ENCODE measurements at regions not wholly inside any gene's neighbourhood (a gene's known extent, or its start where the extent isn't known, plus 50 kb on each side); places are given as distances from the start of the nearest gene placed in this dataset.

GRCh38 chr9:121550041-121550440, 50.4 kb upstream of the GGTA1 start:
- no peak for ATAC-seq

GRCh38 chr9:121550569-121551512, 51.2 kb upstream of the GGTA1 start:
- no peak overlapping the region for H3K4me3 Mint-ChIP-seq
- DNase-seq: peak; percentile 81 to 83
- peaks cover 32% of the 10 kb centered on the region for H3K27me3 Mint-ChIP-seq
- ATAC-seq: peak; percentile 77
- H3K4me1 Mint-ChIP-seq: peaks cover 14% of the 10 kb centered on the region
- no peaks in the 10 kb centered on the region for H3K9me3 Mint-ChIP-seq
- peak overlapping the region in 1 of 2 donors; percentile 3 for H3K27ac Mint-ChIP-seq

More at GRCh38 chr9:121550041-121550440, 50.4 kb upstream of the GGTA1 start:
- Mint-ChIP-seq H3K27me3 (peaks cover 40% of the 10 kb centered on the region), H3K27ac (no peak overlapping the region), H3K4me1 (peaks cover 14% of the 10 kb centered on the region), H3K4me3 (no peak overlapping the region), H3K9me3 (no peaks in the 10 kb centered on the region)
- no peak for DNase-seq

DNA sequence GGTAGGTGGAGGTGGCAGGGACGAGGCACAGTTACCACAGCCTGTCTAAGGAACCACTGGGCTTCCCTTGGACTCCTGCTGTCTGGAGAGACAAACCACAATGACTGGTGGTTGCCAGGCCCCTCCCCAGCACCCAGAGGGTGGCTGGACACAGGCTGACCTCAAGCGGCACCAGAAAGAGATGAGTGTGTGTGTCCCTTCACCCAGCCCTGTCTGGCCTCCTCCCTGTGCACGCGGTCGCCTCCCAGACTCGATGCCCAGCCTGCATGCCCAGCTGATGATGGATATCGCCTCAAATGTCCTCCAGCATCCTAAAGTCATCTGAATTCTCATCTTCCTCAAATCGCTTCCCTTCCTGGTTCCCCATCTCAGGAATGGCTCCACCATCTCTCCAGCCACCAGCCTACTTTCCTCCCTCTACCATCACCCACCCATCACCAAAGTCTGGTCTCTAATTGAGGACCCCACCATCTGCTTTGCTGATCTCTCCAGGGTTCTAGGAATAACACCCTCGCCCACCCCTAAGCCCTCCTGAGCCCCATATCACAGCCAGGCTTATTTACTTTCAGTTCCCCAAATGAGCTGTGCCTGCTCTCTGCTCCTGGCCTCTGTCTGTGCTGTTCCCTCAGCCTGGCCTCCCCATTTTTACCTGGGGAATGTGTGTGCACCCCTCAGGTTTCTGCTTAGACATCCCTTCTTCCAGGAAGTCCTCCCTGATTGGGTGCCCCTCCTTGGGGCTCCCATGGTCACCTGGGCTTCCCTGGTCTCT, 52.5 kb upstream of the GGTA1 start:
- Mint-ChIP-seq H3K27me3 (peaks cover 27% of the 10 kb centered on the region), H3K4me3 (no peak overlapping the region), H3K9me3 (no peaks in the 10 kb centered on the region), H3K27ac (no peak overlapping the region), H3K4me1 (peaks cover 20% of the 10 kb centered on the region)
- ATAC-seq (no peak), DNase-seq (no peak)

GRCh38 chr9:121556082-121556481, 56.4 kb upstream of the GGTA1 start:
- Mint-ChIP-seq H3K4me3 (no peak overlapping the region), H3K9me3 (no peaks in the 10 kb centered on the region), H3K4me1 (peaks cover 32% of the 10 kb centered on the region), H3K27me3 (peaks cover 21% of the 10 kb centered on the region), H3K27ac (no peak overlapping the region)
- DNase-seq (no peak), ATAC-seq (no peak)

GRCh38 chr9:121556580-121556979, 56.9 kb upstream of the GGTA1 start:
- ATAC-seq (no peak), DNase-seq (no peak)
- Mint-ChIP-seq H3K4me3 (no peak overlapping the region), H3K27me3 (peaks cover 21% of the 10 kb centered on the region), H3K4me1 (peaks cover 30% of the 10 kb centered on the region), H3K27ac (peak overlapping the region in 1 of 2 donors; percentile 74), H3K9me3 (no peaks in the 10 kb centered on the region)

DNA sequence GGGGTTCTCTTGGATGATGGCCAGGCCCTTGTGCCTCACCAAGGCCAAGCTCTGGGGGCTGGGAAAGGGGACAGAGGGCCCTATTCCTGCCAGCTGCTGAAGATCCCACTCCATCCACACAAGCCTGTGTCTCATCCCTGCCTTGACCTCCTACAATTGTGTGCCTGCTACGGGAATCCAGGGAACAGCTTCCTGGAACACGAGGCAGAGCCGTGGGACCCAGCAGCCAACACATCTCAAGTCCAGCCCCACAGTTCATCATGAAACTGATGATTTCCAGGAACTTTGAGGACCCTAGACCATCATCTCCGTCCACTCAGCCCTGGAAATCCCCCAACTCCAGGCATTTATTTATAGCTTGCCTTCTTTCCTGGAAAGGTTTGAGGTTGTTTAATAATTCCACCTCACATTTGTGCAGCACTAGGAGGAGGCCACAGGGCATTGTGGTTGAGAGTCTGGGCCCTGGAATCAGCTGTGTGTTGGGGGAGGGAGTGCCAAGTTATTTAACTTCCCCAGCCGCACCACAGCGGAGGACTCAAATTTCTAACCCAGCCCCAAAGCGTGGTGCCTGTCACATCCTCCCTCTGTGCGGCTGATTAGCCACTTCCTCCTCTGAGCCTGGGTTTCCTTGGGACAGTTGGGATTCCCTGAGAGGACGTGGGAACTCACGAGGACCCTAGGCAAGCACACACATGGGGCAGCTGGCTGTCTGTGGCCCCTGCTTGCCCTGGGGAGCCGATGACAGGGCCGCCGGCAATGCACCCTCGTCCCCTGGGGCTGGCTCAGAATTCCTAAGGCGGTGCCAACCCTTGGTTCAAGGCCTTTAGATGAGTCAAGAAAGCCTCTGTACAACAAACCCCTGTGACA, 58.2 kb upstream of the GGTA1 start:
- no peaks in the 10 kb centered on the region for H3K9me3 Mint-ChIP-seq
- H3K4me1 Mint-ChIP-seq: peaks cover 24% of the 10 kb centered on the region
- peak overlapping the region in 1 of 2 donors; percentile 16 for H3K4me3 Mint-ChIP-seq
- DNase-seq: no peak
- H3K27ac Mint-ChIP-seq: no peak overlapping the region
- peaks cover 23% of the 10 kb centered on the region for H3K27me3 Mint-ChIP-seq
- peak; percentile 56 for ATAC-seq

- no peak for DNase-seq
- no peaks in the 10 kb centered on the region for H3K9me3 Mint-ChIP-seq
- H3K27ac Mint-ChIP-seq: peak overlapping the region in 1 of 2 donors; percentile 64
- peaks cover 24% of the 10 kb centered on the region for H3K4me1 Mint-ChIP-seq
- H3K27me3 Mint-ChIP-seq: peaks cover 29% of the 10 kb centered on the region
- no peak overlapping the region for H3K4me3 Mint-ChIP-seq
- no peak for ATAC-seq
Observed at GRCh38 chr9:121558473-121558872, 58.8 kb upstream of the GGTA1 start.

GRCh38 chr9:121559183-121559582, 59.5 kb upstream of the GGTA1 start:
- H3K27me3 Mint-ChIP-seq: peaks cover 30% of the 10 kb centered on the region
- H3K4me3 Mint-ChIP-seq: no peak overlapping the region
- peaks cover 24% of the 10 kb centered on the region for H3K4me1 Mint-ChIP-seq
- no peak for ATAC-seq
- DNase-seq: no peak
- H3K27ac Mint-ChIP-seq: no peak overlapping the region
- H3K9me3 Mint-ChIP-seq: no peaks in the 10 kb centered on the region

DNA sequence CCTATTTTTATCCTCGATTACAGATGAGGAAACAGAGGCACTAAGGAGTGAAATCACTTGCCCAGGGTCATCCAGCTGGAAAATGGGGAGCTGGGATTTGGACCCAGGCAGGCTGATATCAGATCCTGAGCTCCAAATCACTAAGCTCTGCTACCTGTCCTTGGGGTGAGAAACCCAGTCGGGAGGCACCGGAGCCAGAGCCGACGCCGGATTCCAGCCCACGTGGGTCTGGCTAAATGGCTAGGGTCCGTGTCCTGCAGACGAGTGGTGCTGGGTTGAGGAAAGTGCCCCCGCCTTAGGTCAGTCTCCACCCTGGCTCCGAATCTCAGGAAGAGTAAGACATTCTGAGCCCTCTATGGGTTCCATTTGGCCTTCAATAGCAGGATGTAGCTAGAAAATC, 61.3 kb upstream of the GGTA1 start:
- Mint-ChIP-seq H3K9me3 (no peaks in the 10 kb centered on the region), H3K27ac (no peak overlapping the region), H3K27me3 (peaks cover 30% of the 10 kb centered on the region), H3K4me3 (no peak overlapping the region), H3K4me1 (peaks cover 24% of the 10 kb centered on the region)
- ATAC-seq (no peak), DNase-seq (no peak)

DNA sequence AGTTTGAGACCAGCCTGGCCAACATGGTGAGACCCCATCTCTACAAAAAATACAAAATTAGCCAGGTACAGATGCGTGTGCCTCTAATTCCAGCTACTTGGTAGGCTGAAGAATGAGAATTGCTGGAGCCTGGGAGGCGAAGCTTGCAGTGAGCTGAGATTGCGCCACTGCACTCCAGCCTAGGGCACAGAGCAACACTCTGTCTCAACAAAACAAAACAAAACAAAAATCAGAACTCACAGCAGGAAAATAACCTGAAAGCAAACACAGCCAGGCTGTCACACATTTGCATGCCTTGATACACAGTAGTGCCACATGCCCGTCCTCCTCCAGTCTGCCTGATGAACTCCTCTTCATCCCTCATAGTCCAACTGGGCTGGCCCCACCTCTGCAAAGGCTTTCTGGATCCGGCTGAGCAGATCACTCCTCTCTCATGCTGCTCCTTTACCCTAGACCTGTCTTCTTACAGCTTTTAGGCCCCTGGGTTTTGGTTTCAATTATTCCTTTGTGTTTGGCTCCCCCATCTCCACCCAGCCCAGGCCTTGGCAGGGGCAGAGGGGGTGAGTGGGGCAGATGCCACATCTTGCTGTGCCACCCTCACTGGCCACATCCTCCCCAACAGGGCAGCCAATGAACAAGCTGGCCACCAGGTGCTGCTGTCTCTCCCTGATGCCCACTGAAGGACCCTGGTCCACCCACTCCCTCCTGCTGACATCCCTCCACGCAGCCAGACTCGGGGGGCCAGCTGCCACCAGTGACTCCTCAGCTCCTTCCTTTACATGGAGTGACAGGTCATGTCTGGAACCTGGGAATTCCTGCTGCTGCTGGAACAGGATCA, 62.0 kb upstream of the GGTA1 start:
- Mint-ChIP-seq H3K4me1 (peaks cover 24% of the 10 kb centered on the region), H3K9me3 (no peaks in the 10 kb centered on the region), H3K4me3 (no peak overlapping the region), H3K27me3 (peaks cover 27% of the 10 kb centered on the region), H3K27ac (no peak overlapping the region)
- no peak for ATAC-seq
- DNase-seq: no peak

DNA sequence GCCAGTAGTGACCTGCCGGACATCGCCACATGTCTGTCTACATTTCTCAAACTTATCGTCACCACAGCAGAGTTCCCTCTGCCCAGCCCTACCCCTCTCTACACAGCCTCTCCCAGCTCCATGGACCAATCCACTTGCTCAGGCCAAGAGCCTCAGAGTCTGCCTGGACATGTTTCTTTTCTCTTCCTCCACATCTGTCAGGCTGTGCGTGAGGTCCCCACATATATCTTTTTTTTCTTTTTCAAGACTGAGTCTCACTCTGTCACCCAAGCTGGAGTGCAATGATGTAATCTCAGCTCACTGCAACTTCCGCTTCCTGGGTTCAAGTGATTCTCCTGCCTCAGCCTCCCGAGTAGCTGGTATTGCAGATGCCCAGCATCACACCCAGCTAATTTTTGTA, 62.7 kb upstream of the GGTA1 start:
- Mint-ChIP-seq H3K4me1 (peaks cover 17% of the 10 kb centered on the region), H3K27me3 (peaks cover 27% of the 10 kb centered on the region), H3K27ac (no peak overlapping the region), H3K4me3 (no peak overlapping the region), H3K9me3 (no peaks in the 10 kb centered on the region)
- no peak for DNase-seq
- no peak for ATAC-seq

GRCh38 chr9:121563425-121563824, 63.8 kb upstream of the GGTA1 start:
- ATAC-seq (no peak), DNase-seq (no peak)
- no peak overlapping the region for H3K27ac Mint-ChIP-seq
- peaks cover 20% of the 10 kb centered on the region for H3K27me3 Mint-ChIP-seq
- no peak overlapping the region for H3K4me3 Mint-ChIP-seq
- H3K9me3 Mint-ChIP-seq: no peaks in the 10 kb centered on the region
- peaks cover 5% of the 10 kb centered on the region for H3K4me1 Mint-ChIP-seq

GRCh38 chr9:121563881-121564460, 64.3 kb upstream of the GGTA1 start:
- Mint-ChIP-seq H3K9me3 (no peaks in the 10 kb centered on the region), H3K4me3 (no peak overlapping the region), H3K4me1 (no peaks in the 10 kb centered on the region), H3K27me3 (peaks cover 20% of the 10 kb centered on the region), H3K27ac (no peak overlapping the region)
- DNase-seq (no peak), ATAC-seq (no peak)

- Mint-ChIP-seq H3K27me3 (peaks cover 20% of the 10 kb centered on the region), H3K27ac (no peak overlapping the region)
Observed at GRCh38 chr9:121564504-121565260, 65.0 kb upstream of the GGTA1 start.

More at GRCh38 chr9:121564504-121565260, 65.0 kb upstream of the GGTA1 start:
- no peak for DNase-seq
- Mint-ChIP-seq H3K9me3 (no peaks in the 10 kb centered on the region), H3K4me1 (no peaks in the 10 kb centered on the region), H3K4me3 (no peak overlapping the region)
- ATAC-seq: no peak
